HepG2 (cell line): ENCODE measurements at regions not wholly inside any gene's neighbourhood (a gene's known extent, or its start where the extent isn't known, plus 50 kb on each side); places are given as distances from the start of the nearest gene placed in this dataset.

Source experiments
- FOXM1 ChIP-seq: sonication (generic); formaldehyde crosslinking; IDR thresholded peaks from 2 replicates; pipeline ENCODE4 v1.5.0; 2020; ENCODE audit warnings: missing genetic modification reagents
- HNRNPK ChIP-seq: fragments of 200-400 bp; formaldehyde crosslinking; IDR thresholded peaks from 2 replicates; pipeline ENCODE4 v1.6.1; 2018; ENCODE audit warnings: low read length, low read depth, moderate library complexity, mild to moderate bottlenecking; ENCODE audit not compliant: poor library complexity, severe bottlenecking
- MED13 ChIP-seq: sonication (generic); formaldehyde crosslinking; IDR thresholded peaks from 2 replicates; pipeline ENCODE4 v1.5.0; 2020; ENCODE audit warnings: missing genetic modification reagents
- PRDM4 ChIP-seq: sonication (generic); formaldehyde crosslinking; IDR thresholded peaks from 2 replicates; pipeline ENCODE4 v1.9.0; 2021; ENCODE audit warnings: missing genetic modification reagents, borderline replicate concordance
- RARA ChIP-seq: IDR thresholded peaks from 2 replicates; pipeline ENCODE4 v1.6.1; 2016; ENCODE audit warnings: missing genetic modification reagents, missing compliant biosample characterization
- SATB2 ChIP-seq: sonication (generic); formaldehyde crosslinking; IDR thresholded peaks from 2 replicates; pipeline ENCODE4 v1.5.0; 2020; ENCODE audit warnings: missing genetic modification reagents
- SIX4 ChIP-seq: sonication (generic); formaldehyde crosslinking; IDR thresholded peaks from 2 replicates; pipeline ENCODE4 v1.4.0; 2020; ENCODE audit warnings: missing genetic modification reagents
- SMAD1 ChIP-seq: sonication (generic); formaldehyde crosslinking; IDR thresholded peaks from 2 replicates; pipeline ENCODE4 v1.4.0; 2020; ENCODE audit warnings: missing genetic modification reagents, low read depth, mild to moderate bottlenecking, borderline replicate concordance
- TOPORS ChIP-seq: sonication (generic); formaldehyde crosslinking; IDR thresholded peaks from 2 replicates; pipeline ENCODE4 v1.8.0; 2023; ENCODE audit warnings: mild to moderate bottlenecking, missing genetic modification reagents
- ZFP41 ChIP-seq: sonication (generic); formaldehyde crosslinking; IDR thresholded peaks from 2 replicates; pipeline ENCODE4 v1.4.0; 2020; ENCODE audit warnings: mild to moderate bottlenecking, missing genetic modification reagents, borderline replicate concordance
- ZNF12 ChIP-seq: sonication (generic); formaldehyde crosslinking; IDR thresholded peaks from 2 replicates; pipeline ENCODE4 v1.5.0; 2020; ENCODE audit warnings: missing genetic modification reagents
- ZNF343 ChIP-seq: sonication (generic); formaldehyde crosslinking; IDR thresholded peaks from 2 replicates; pipeline ENCODE4 v1.4.0; 2020; ENCODE audit warnings: mild to moderate bottlenecking, missing genetic modification reagents
- ZNF563 ChIP-seq: sonication (generic); formaldehyde crosslinking; IDR thresholded peaks from 2 replicates; pipeline ENCODE4 v1.8.0; 2022; ENCODE audit warnings: mild to moderate bottlenecking, moderate library complexity, missing genetic modification reagents
- ZNF589 ChIP-seq: sonication (generic); formaldehyde crosslinking; conservative IDR thresholded peaks from 2 replicates; pipeline ENCODE4 v1.8.0; 2022; ENCODE audit warnings: mild to moderate bottlenecking, moderate library complexity, missing genetic modification reagents
- ZNF713 ChIP-seq: sonication (generic); formaldehyde crosslinking; IDR thresholded peaks from 2 replicates; pipeline ENCODE4 v1.4.0; 2020; ENCODE audit warnings: mild to moderate bottlenecking, missing genetic modification reagents
- ZNF782 ChIP-seq: sonication (generic); formaldehyde crosslinking; IDR thresholded peaks from 2 replicates; pipeline ENCODE4 v1.4.0; 2020; ENCODE audit warnings: missing genetic modification reagents, mild to moderate bottlenecking, borderline replicate concordance
- ZNF839 ChIP-seq: sonication (generic); formaldehyde crosslinking; IDR thresholded peaks from 2 replicates; pipeline ENCODE4 v1.4.0; 2020; ENCODE audit warnings: missing genetic modification reagents, mild to moderate bottlenecking, borderline replicate concordance
- TF ChIP-seq, protein P1 (sequence below): fragments of 450-650 bp; IDR thresholded peaks from 2 replicates; pipeline ENCODE4 v1.6.1; 2016
- TF ChIP-seq, protein P2 (sequence below): IDR thresholded peaks from 2 replicates; pipeline ENCODE4 v1.6.1; 2016; ENCODE audit warnings: low read depth, missing genetic modification reagents, missing compliant biosample characterization
- TF ChIP-seq, protein P3 (sequence below): sonication (generic); formaldehyde crosslinking; IDR thresholded peaks from 2 replicates; pipeline ENCODE4 v1.5.1; 2020; ENCODE audit warnings: missing genetic modification reagents, mild to moderate bottlenecking, borderline replicate concordance

DNA sequence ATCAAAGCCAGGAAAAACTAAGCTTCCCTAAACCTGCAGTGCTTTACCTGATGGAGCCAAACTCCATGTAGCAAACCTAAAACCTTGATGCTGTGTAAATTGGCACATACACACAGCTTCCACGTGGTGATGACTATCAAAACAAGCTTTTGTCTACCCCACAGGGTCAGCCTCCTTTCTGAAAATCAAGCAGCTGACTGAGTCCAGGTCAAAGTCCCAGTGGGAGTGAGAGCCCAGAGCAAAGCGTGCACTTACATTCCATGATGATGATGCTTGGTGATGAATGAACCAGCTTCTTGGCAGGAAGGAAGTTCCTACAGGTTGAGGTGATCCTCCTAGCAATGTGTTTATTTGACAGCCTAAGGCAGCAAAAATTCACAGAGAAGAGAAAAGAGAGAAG is 630.0 kb upstream of the TBX3 start (continued):
- TF ChIP-seq, protein P1, sequence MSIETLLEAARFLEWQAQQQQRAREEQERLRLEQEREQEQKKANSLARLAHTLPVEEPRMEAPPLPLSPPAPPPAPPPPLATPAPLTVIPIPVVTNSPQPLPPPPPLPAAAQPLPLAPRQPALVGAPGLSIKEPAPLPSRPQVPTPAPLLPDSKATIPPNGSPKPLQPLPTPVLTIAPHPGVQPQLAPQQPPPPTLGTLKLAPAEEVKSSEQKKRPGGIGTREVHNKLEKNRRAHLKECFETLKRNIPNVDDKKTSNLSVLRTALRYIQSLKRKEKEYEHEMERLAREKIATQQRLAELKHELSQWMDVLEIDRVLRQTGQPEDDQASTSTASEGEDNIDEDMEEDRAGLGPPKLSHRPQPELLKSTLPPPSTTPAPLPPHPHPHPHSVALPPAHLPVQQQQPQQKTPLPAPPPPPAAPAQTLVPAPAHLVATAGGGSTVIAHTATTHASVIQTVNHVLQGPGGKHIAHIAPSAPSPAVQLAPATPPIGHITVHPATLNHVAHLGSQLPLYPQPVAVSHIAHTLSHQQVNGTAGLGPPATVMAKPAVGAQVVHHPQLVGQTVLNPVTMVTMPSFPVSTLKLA, result peak; percentile 84
- TF ChIP-seq, protein P2, sequence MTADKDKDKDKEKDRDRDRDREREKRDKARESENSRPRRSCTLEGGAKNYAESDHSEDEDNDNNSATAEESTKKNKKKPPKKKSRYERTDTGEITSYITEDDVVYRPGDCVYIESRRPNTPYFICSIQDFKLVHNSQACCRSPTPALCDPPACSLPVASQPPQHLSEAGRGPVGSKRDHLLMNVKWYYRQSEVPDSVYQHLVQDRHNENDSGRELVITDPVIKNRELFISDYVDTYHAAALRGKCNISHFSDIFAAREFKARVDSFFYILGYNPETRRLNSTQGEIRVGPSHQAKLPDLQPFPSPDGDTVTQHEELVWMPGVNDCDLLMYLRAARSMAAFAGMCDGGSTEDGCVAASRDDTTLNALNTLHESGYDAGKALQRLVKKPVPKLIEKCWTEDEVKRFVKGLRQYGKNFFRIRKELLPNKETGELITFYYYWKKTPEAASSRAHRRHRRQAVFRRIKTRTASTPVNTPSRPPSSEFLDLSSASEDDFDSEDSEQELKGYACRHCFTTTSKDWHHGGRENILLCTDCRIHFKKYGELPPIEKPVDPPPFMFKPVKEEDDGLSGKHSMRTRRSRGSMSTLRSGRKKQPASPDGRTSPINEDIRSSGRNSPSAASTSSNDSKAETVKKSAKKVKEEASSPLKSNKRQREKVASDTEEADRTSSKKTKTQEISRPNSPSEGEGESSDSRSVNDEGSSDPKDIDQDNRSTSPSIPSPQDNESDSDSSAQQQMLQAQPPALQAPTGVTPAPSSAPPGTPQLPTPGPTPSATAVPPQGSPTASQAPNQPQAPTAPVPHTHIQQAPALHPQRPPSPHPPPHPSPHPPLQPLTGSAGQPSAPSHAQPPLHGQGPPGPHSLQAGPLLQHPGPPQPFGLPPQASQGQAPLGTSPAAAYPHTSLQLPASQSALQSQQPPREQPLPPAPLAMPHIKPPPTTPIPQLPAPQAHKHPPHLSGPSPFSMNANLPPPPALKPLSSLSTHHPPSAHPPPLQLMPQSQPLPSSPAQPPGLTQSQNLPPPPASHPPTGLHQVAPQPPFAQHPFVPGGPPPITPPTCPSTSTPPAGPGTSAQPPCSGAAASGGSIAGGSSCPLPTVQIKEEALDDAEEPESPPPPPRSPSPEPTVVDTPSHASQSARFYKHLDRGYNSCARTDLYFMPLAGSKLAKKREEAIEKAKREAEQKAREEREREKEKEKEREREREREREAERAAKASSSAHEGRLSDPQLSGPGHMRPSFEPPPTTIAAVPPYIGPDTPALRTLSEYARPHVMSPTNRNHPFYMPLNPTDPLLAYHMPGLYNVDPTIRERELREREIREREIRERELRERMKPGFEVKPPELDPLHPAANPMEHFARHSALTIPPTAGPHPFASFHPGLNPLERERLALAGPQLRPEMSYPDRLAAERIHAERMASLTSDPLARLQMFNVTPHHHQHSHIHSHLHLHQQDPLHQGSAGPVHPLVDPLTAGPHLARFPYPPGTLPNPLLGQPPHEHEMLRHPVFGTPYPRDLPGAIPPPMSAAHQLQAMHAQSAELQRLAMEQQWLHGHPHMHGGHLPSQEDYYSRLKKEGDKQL (CRISPR knock-in tag), result peak; percentile 45; the same call in 1 of the 2 replicates
- no peak for TF ChIP-seq SIX4 (CRISPR knock-in tag)
- TF ChIP-seq PRDM4, result no peak
- TF ChIP-seq ZNF563 (CRISPR knock-in tag), result no peak
- no peak for TF ChIP-seq SMAD1 (CRISPR knock-in tag)
- TF ChIP-seq MED13, result no peak
- no peak for TF ChIP-seq HNRNPK
- TF ChIP-seq TOPORS (CRISPR knock-in tag), result no peak
- TF ChIP-seq, protein P3, sequence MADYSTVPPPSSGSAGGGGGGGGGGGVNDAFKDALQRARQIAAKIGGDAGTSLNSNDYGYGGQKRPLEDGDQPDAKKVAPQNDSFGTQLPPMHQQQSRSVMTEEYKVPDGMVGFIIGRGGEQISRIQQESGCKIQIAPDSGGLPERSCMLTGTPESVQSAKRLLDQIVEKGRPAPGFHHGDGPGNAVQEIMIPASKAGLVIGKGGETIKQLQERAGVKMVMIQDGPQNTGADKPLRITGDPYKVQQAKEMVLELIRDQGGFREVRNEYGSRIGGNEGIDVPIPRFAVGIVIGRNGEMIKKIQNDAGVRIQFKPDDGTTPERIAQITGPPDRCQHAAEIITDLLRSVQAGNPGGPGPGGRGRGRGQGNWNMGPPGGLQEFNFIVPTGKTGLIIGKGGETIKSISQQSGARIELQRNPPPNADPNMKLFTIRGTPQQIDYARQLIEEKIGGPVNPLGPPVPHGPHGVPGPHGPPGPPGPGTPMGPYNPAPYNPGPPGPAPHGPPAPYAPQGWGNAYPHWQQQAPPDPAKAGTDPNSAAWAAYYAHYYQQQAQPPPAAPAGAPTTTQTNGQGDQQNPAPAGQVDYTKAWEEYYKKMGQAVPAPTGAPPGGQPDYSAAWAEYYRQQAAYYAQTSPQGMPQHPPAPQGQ, result no peak
- TF ChIP-seq ZNF12 (CRISPR knock-in tag), result 0 out of 2 replicates have a peak, but pooled peaks have one; percentile 51
- no peak for TF ChIP-seq ZFP41 (CRISPR knock-in tag)
- no peak for TF ChIP-seq ZNF589 (CRISPR knock-in tag)
- TF ChIP-seq FOXM1 (CRISPR knock-in tag), result no peak
- TF ChIP-seq RARA (CRISPR knock-in tag), result peak; percentile 82
- no peak for TF ChIP-seq ZNF782 (CRISPR knock-in tag)
- no peak for TF ChIP-seq ZNF343 (CRISPR knock-in tag)
- no peak for TF ChIP-seq ZNF713
- TF ChIP-seq ZNF839 (CRISPR knock-in tag), result no peak
- no peak for TF ChIP-seq SATB2
